ENCODE measurements at regions not wholly inside any gene's neighbourhood (a gene's known extent, or its start where the extent isn't known, plus 50 kb on each side); places are given as distances from the start of the nearest gene placed in this dataset.

DNA sequence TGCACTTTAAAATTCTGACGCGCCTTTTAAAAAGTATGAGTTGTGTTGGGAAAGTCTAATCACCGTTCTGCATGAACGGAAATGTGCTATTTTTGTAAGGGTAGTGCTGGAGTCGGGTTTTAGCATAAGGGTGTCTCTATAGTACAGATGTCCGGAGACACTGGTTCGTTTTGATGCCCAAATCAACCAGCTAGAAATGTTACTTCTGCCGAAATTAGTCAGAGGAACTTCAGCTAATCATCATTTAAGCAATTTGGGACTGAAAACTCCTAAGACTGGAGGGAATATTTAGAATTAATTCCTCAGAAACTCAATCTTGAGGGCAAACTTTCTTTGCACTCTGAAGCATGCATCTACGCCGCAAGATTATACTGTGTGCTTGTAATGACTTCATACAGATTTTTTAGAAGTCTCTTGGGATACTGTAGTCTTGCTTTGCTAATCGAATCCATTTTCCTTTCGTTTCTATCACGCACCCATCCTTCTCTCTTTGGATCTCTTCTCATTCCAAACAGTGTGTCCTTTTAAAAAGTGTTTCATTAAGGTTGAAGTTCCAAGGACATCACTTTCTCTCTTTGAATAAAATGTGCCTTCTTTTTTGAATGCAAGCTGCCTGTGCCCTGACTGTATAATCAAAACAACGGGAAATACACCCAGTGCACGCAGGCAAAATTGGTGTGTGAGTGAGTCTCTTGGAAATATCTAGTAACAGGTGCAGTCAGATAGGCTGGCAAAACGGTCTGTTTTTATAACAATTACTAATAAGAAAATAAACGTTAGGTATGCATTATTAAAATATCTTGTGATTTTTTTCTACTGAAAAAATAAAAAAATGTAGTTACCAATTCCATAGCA is 270.9 kb upstream of the TCF4 start:
- no peak for TF ChIP-seq POLR2A (IDR thresholded peaks at IDR 0.05; ENCODE audit: low read depth, low read length)
- TF ChIP-seq SPI1 (IDR thresholded peaks at IDR 0.05; ENCODE audit: low read depth, low read length): no peak
- no peak for TF ChIP-seq POLR2AphosphoS5 (IDR thresholded peaks at IDR 0.05; ENCODE audit: low read depth, low read length)
- no peak for TF ChIP-seq TAF1 (IDR thresholded peaks at IDR 0.05; ENCODE audit: low read depth, low read length)
- no peak for TF ChIP-seq POU2F2 (IDR thresholded peaks at IDR 0.05; ENCODE audit: low read depth, low read length)
- no peak for TF ChIP-seq PAX5 (IDR thresholded peaks at IDR 0.05; ENCODE audit: insufficient read depth, low read length, severe bottlenecking)

All from GM12891 (cell line).